NCI-H2227 treated with DMSO at 0.1 percent for 48 hours (cell line): ENCODE measurements at regions not wholly inside any gene's neighbourhood (a gene's known extent, or its start where the extent isn't known, plus 50 kb on each side); places are given as distances from the start of the nearest gene placed in this dataset.

Source experiments
- DNase-seq: peaks from one replicate; lab custom pipeline; 2025; lab: John Stamatoyannopoulos, UW

- DNase-seq, result no peak
These were observed 1781.3 kb downstream of the MAT2B start for GRCh38 chr5:165286692-165287091.

GRCh38 chr5:165290535-165290934 lies 1785.1 kb downstream of the MAT2B start:
- no peak for DNase-seq

GRCh38 chr5:165296401-165297130 lies 1791.1 kb downstream of the MAT2B start:
- DNase-seq, result no peak

- DNase-seq, result no peak
These were observed 1798.9 kb downstream of the MAT2B start for GRCh38 chr5:165304193-165304827.

- DNase-seq, result no peak
These were observed 1800.2 kb downstream of the MAT2B start for GRCh38 chr5:165305596-165305995.

- no peak for DNase-seq
These were observed 1804.0 kb downstream of the MAT2B start for GRCh38 chr5:165309446-165309845.

GRCh38 chr5:165310031-165310430 lies 1804.6 kb downstream of the MAT2B start:
- no peak for DNase-seq

- DNase-seq, result no peak
These were observed 1816.5 kb downstream of the MAT2B start for GRCh38 chr5:165321912-165322311.

- DNase-seq, result no peak
These were observed 1819.8 kb downstream of the MAT2B start for GRCh38 chr5:165325221-165325620.

GRCh38 chr5:165327631-165328030 lies 1822.2 kb downstream of the MAT2B start:
- DNase-seq, result no peak

GRCh38 chr5:165328846-165329245 lies 1823.4 kb downstream of the MAT2B start:
- DNase-seq, result no peak

GRCh38 chr5:165333623-165334022 lies 1828.2 kb downstream of the MAT2B start:
- DNase-seq, result no peak

GRCh38 chr5:165334201-165334600 lies 1828.8 kb downstream of the MAT2B start:
- DNase-seq, result no peak

GRCh38 chr5:165349735-165350134 lies 1844.3 kb downstream of the MAT2B start:
- DNase-seq, result no peak

- no peak for DNase-seq
These were observed 1845.9 kb downstream of the MAT2B start for GRCh38 chr5:165351342-165351741.

GRCh38 chr5:165360366-165360765 lies 1854.9 kb downstream of the MAT2B start:
- DNase-seq, result no peak

GRCh38 chr5:165360784-165361542 lies 1855.5 kb downstream of the MAT2B start:
- peak; percentile 24 for DNase-seq

GRCh38 chr5:165370233-165370632 lies 1864.8 kb downstream of the MAT2B start:
- no peak for DNase-seq

- DNase-seq, result no peak
These were observed 1865.4 kb downstream of the MAT2B start for GRCh38 chr5:165370794-165371193.

GRCh38 chr5:165375201-165375600 lies 1869.8 kb downstream of the MAT2B start:
- DNase-seq, result no peak

- no peak for DNase-seq
These were observed 1888.4 kb downstream of the MAT2B start for GRCh38 chr5:165393839-165394238.

GRCh38 chr5:165397516-165397915 lies 1892.1 kb downstream of the MAT2B start:
- DNase-seq, result no peak

- no peak for DNase-seq
These were observed 1894.7 kb downstream of the MAT2B start for GRCh38 chr5:165400086-165400485.
